Renal cortex interstitium (tissue), 11 donors: ENCODE measurements at regions not wholly inside any gene's neighbourhood (a gene's known extent, or its start where the extent isn't known, plus 50 kb on each side); places are given as distances from the start of the nearest gene placed in this dataset.

Source experiments
- DNase-seq, 11 donors: peaks; one replicate each; pipeline ENCODE4 v3.0.0-alpha.2; 2013; ENCODE audit warnings: low read depth in 9 of 11, low spot score in 4 of 11; ENCODE audit errors: extremely low read depth in 1 of 11

GRCh38 chr13:79011179-79011578, 352.2 kb upstream of the OBI1 start:
- DNase-seq = no peak

GRCh38 chr13:79003989-79004898, 345.3 kb upstream of the OBI1 start:
- DNase-seq = no peak

- DNase-seq = no peak
Measured at GRCh38 chr13:78999494-78999893, 340.5 kb upstream of the OBI1 start.

- no peak for DNase-seq
Measured at GRCh38 chr13:78998630-78999315, 339.8 kb upstream of the OBI1 start.

- DNase-seq = no peak
Measured at GRCh38 chr13:78997902-78998629, 339.1 kb upstream of the OBI1 start.

- no peak for DNase-seq
Measured at GRCh38 chr13:78993792-78994191, 334.8 kb upstream of the OBI1 start.

GRCh38 chr13:78981913-78982312, 323.0 kb upstream of the OBI1 start:
- DNase-seq = no peak

- no peak for DNase-seq
Measured at GRCh38 chr13:78979349-78979748, 320.4 kb upstream of the OBI1 start.

GRCh38 chr13:78978381-78978998, 319.5 kb upstream of the OBI1 start:
- DNase-seq = peak; percentile 7 to 51 (median 36)

GRCh38 chr13:78977311-78977710, 318.4 kb upstream of the OBI1 start:
- DNase-seq = no peak

GRCh38 chr13:78976696-78977095, 317.7 kb upstream of the OBI1 start:
- no peak for DNase-seq

GRCh38 chr13:78972561-78972960, 313.6 kb upstream of the OBI1 start:
- DNase-seq = no peak

- no peak for DNase-seq
Measured at GRCh38 chr13:78971355-78972025, 312.5 kb upstream of the OBI1 start.

- DNase-seq = no peak
Measured at GRCh38 chr13:78960881-78961280, 301.9 kb upstream of the OBI1 start.

- DNase-seq = no peak
Measured at GRCh38 chr13:78958006-78958405, 299.1 kb upstream of the OBI1 start.

GRCh38 chr13:78940455-78941130, 281.6 kb upstream of the OBI1 start:
- no peak for DNase-seq

GRCh38 chr13:78934336-78934735, 275.4 kb upstream of the OBI1 start:
- DNase-seq = no peak

GRCh38 chr13:78915015-78915414, 256.1 kb upstream of the OBI1 start:
- no peak for DNase-seq
